ENCODE measurements at regions not wholly inside any gene's neighbourhood (a gene's known extent, or its start where the extent isn't known, plus 50 kb on each side); places are given as distances from the start of the nearest gene placed in this dataset.

- RAD21 ChIA-PET (ENCODE audit: low non-redundant PET in 1 of 2, low total read pairs in 2 of 2, uncharacterized antibody in 2 of 2, unreplicated experiment in 2 of 2), result no interaction called here
- intact Hi-C loops (cut with micrococcal nuclease), result no loop called here
- H3K4me1 ChIP-seq (ENCODE audit: control insufficient read depth in 1 of 2, insufficient read depth in 2 of 2, low read length in 2 of 2), result no peaks in the 10 kb centered on the region
- TF ChIP-seq JUND (IDR thresholded peaks at IDR 0.05), result no peak
- no peak for TF ChIP-seq YY1 (IDR thresholded peaks at IDR 0.05; ENCODE audit: extremely low read depth, insufficient replicate concordance, low read depth, low read length)
- no peak for TF ChIP-seq EZH2 (IDR thresholded peaks at IDR 0.05)
- TF ChIP-seq SP1 (IDR thresholded peaks at IDR 0.05; ENCODE audit: low read depth), result no peak
- TF ChIP-seq EGR1 (IDR thresholded peaks at IDR 0.05; ENCODE audit: low read depth), result no peak
- no peak for TF ChIP-seq CTCF (IDR thresholded peaks at IDR 0.05 in 2 of 3, conservative IDR thresholded peaks at IDR 0.05 in 1 of 3; ENCODE audit: borderline replicate concordance in 1 of 3, insufficient read depth in 1 of 3, low read depth in 2 of 3, low read length in 2 of 3)
- no peak for TF ChIP-seq POLR2A (IDR thresholded peaks at IDR 0.05; ENCODE audit: borderline replicate concordance, extremely low read depth, insufficient read depth, insufficient read length)
- TF ChIP-seq TCF7L2 (IDR thresholded peaks at IDR 0.05; ENCODE audit: borderline replicate concordance, extremely low read depth, insufficient read depth, insufficient read length), result no peak
- TF ChIP-seq FOSL1 (IDR thresholded peaks at IDR 0.05; ENCODE audit: low read depth), result no peak
- no peak for TF ChIP-seq ELF1 (IDR thresholded peaks at IDR 0.05; ENCODE audit: borderline replicate concordance, low read depth)
- no peak for TF ChIP-seq SIN3A (IDR thresholded peaks at IDR 0.05; ENCODE audit: low read depth)
- no peak for TF ChIP-seq MAX (IDR thresholded peaks at IDR 0.05)
- TF ChIP-seq SRF (IDR thresholded peaks at IDR 0.05; ENCODE audit: low read depth), result no peak
- TF ChIP-seq REST (IDR thresholded peaks at IDR 0.05; ENCODE audit: low read depth), result no peak
- no peak for TF ChIP-seq CBX3 (IDR thresholded peaks at IDR 0.05; ENCODE audit: low read depth)
- no peak for TF ChIP-seq EZH2phosphoT487 (IDR thresholded peaks at IDR 0.05; ENCODE audit: borderline replicate concordance)
- no peak for TF ChIP-seq ZFX (IDR thresholded peaks at IDR 0.05)
- TF ChIP-seq ATF3 (IDR thresholded peaks at IDR 0.05), result no peak
- H3K4me3 ChIP-seq (replicated peaks in 1 of 2; ENCODE audit: low read depth in 1 of 2, low read length in 2 of 2), result no peak overlapping the region
- H3K4me2 ChIP-seq (ENCODE audit: low read length), result no peak overlapping the region
- no peaks in the 10 kb centered on the region for H3K9me2 ChIP-seq (ENCODE audit: insufficient read depth)
- H3K27me3 ChIP-seq (ENCODE audit: insufficient read depth, low read length), result no peaks in the 10 kb centered on the region
- ATAC-seq (no peak), DNase-seq (ENCODE audit: low read depth, low spot score) (no peak)
- H2AFZ ChIP-seq (ENCODE audit: low read depth, low read length, poor library complexity, severe bottlenecking), result no peak overlapping the region
- POLR2A ChIA-PET, result no interaction called here
- H4K20me1 ChIP-seq (ENCODE audit: insufficient read depth), result no peaks in the 10 kb centered on the region
- BruUV-seq (replicated peaks), result no TSS peak
- no peaks in the 10 kb centered on the region for H3K36me3 ChIP-seq (ENCODE audit: control insufficient read depth in 1 of 2, insufficient read depth in 2 of 2, low read length in 2 of 2)
- H3K9ac ChIP-seq (ENCODE audit: low read length), result no peak overlapping the region
- CTCF ChIA-PET, result no interaction called here
- no peaks in the 10 kb centered on the region for H3K79me2 ChIP-seq (ENCODE audit: insufficient read depth, low read length)
- H3K9me3 ChIP-seq (ENCODE audit: control insufficient read depth in 1 of 2, insufficient read depth in 1 of 2, low read depth in 1 of 2, low read length in 2 of 2), result no peaks in the 10 kb centered on the region
- H3K27ac ChIP-seq (ENCODE audit: low read depth, low read length), result no peak overlapping the region
Measured at GRCh38 chr2:175834477-175834876, 167.6 kb downstream of the LNPK start.
